GM12878 (cell line): ENCODE measurements at regions not wholly inside any gene's neighbourhood (a gene's known extent, or its start where the extent isn't known, plus 50 kb on each side); places are given as distances from the start of the nearest gene placed in this dataset.

Experiments used
- ATAC-seq: fragments of 200-7000 bp; cut with Tn5 transposase; 3 replicates; pipeline ENCODE4 v1.9.1; 2020; ENCODE audit warnings: mild to moderate bottlenecking, moderate library complexity
- BruUV-seq: library from RNA; stranded (reverse); fragments of 400-500 nt; replicated peaks from 2 replicates; lab custom pipeline; 2021; lab: Mats Ljungman, UMichigan
- CTCF ChIA-PET: fragments of 300-600 bp; sonication (Branson Sonifier 250); formaldehyde crosslinking; extraction: SDS; loops from one replicate; lab custom pipeline; 2021; ENCODE audit warnings: inconsistent platforms; lab: Yijun Ruan, JAX
- POLR2A ChIA-PET: fragments of 350-600 bp; formaldehyde crosslinking; extraction: SDS; loops from one replicate; lab custom pipeline; 2021; ENCODE audit warnings: inconsistent platforms; lab: Charles Lee
- RAD21 ChIA-PET: fragments of 300-600 bp; sonication (Branson Sonifier 250); formaldehyde crosslinking; loops from one replicate; lab custom pipeline; 2023; ENCODE audit warnings: antibody characterized with exemption; ENCODE audit not compliant: unreplicated experiment; lab: Charles Lee
- SMC1A ChIA-PET: fragments of 300-600 bp; sonication (Branson Sonifier 250); formaldehyde crosslinking; loops from one replicate; lab custom pipeline; 2023; ENCODE audit not compliant: unreplicated experiment, uncharacterized antibody; lab: Charles Lee
- DNase-seq: peaks from one replicate; pipeline ENCODE4 v3.0.0-alpha.2; 2011; ENCODE audit warnings: low read depth, low spot score
- FAIRE-seq: peaks from 3 replicates; lab custom pipeline; 2011; peaks lifted over from hg19 to GRCh38; lab: Jason Lieb, UNC
- H2AFZ ChIP-seq: 2 replicates; pipeline ENCODE4 v1.6.0; 2011; ENCODE audit warnings: low read depth, low read length, control low read depth; ENCODE audit not compliant: control insufficient read depth
- H3K27ac ChIP-seq: 2 replicates; pipeline ENCODE4 v1.5.1; 2011; ENCODE audit warnings: control low read depth; ENCODE audit not compliant: control insufficient read depth, insufficient read depth
- H3K27me3 ChIP-seq, 2 experiments: replicated peaks in 1 of 2; 2 replicates each; pipeline versions ENCODE4 v1.6.0 to v1.6.1; 2011; ENCODE audit warnings: low read length in 1 of 2; ENCODE audit not compliant: control insufficient read depth in 2 of 2, insufficient read depth in 2 of 2
- H3K36me3 ChIP-seq, 2 experiments: 2 replicates each; pipeline ENCODE4 v1.5.1; 2011; ENCODE audit warnings: low read length in 1 of 2; ENCODE audit not compliant: control insufficient read depth in 2 of 2, insufficient read depth in 2 of 2
- H3K4me1 ChIP-seq: 2 replicates; pipeline ENCODE4 v1.6.1; 2011; ENCODE audit warnings: mild to moderate bottlenecking, low read length, moderate library complexity, mixed read lengths; ENCODE audit not compliant: control insufficient read depth, insufficient read depth
- H3K4me2 ChIP-seq: 2 replicates; pipeline ENCODE4 v1.6.0; 2011; ENCODE audit warnings: control low read depth; ENCODE audit not compliant: control insufficient read depth, insufficient read depth
- H3K4me3 ChIP-seq: fragments of 200-600 bp; sonication (generic); 2 replicates; pipeline ENCODE4 v1.5.1; 2016
- H3K79me2 ChIP-seq: 2 replicates; pipeline ENCODE4 v1.6.0; 2011; ENCODE audit warnings: low read length; ENCODE audit not compliant: control insufficient read depth, insufficient read depth
- H3K9ac ChIP-seq: 2 replicates; pipeline ENCODE4 v1.8.0; 2011; ENCODE audit warnings: low read length, control low read depth, mixed read lengths; ENCODE audit not compliant: control insufficient read depth, insufficient read depth
- H3K9me3 ChIP-seq: replicated peaks from 3 replicates; pipeline ENCODE4 v1.5.1; 2011; ENCODE audit warnings: mild to moderate bottlenecking, low read length; ENCODE audit not compliant: control insufficient read depth, insufficient read depth
- H4K20me1 ChIP-seq: 2 replicates; pipeline ENCODE4 v1.6.0; 2011; ENCODE audit not compliant: control insufficient read depth, insufficient read depth
- CBFB ChIP-seq: IDR thresholded peaks from 2 replicates; pipeline ENCODE4 v1.6.1; 2016; ENCODE audit warnings: antibody characterized with exemption, low read depth
- HDGF ChIP-seq: fragments of 450-650 bp; IDR thresholded peaks from 2 replicates; pipeline ENCODE4 v1.6.1; 2016; ENCODE audit warnings: antibody characterized with exemption
- LARP7 ChIP-seq: fragments of 450-650 bp; IDR thresholded peaks from 2 replicates; pipeline ENCODE4 v1.6.1; 2017; ENCODE audit warnings: mild to moderate bottlenecking
- NRF1 ChIP-seq: conservative IDR thresholded peaks from 2 replicates; pipeline ENCODE4 v1.6.1; 2011; ENCODE audit warnings: mild to moderate bottlenecking, low read depth, low read length, improper control_type of control experiment
- SREBF2 ChIP-seq: IDR thresholded peaks from 2 replicates; pipeline ENCODE4 v1.6.1; 2012; ENCODE audit warnings: mild to moderate bottlenecking, low read length
- TARDBP ChIP-seq: IDR thresholded peaks from 2 replicates; pipeline ENCODE4 v1.6.1; 2016; ENCODE audit warnings: borderline replicate concordance
- TCF7 ChIP-seq: IDR thresholded peaks from 2 replicates; pipeline ENCODE4 v1.6.1; 2014; ENCODE audit warnings: antibody characterized with exemption, borderline replicate concordance
- WGBS: methylation state at CpG from one replicate; pipeline ENCODE4 v1.1.6; 2016; ENCODE audit warnings: low lambda C conversion rate; ENCODE audit not compliant: insufficient replicate concordance, insufficient coverage; ENCODE audit errors: missing lambda C conversion rate; 5-methylcytosine and 5-hydroxymethylcytosine counted together
- in situ Hi-C: fragments of 300-500 bp; cut with MboI; formaldehyde crosslinking; loops from 9 replicates; pipeline ENCODE4 v1.14.3; 2018; ENCODE audit warnings: mixed read lengths
- intact Hi-C: fragments of 100-400 bp; cut with micrococcal nuclease; formaldehyde crosslinking; loops from one replicate; pipeline ENCODE4 v1.14.2; 2022; ENCODE audit not compliant: unreplicated experiment
- TF ChIP-seq, protein P1 (sequence below): fragments of 150-350 bp; IDR thresholded peaks from 2 replicates; pipeline ENCODE4 v1.6.1; 2016; ENCODE audit warnings: low read depth, low read length
- TF ChIP-seq, protein P2 (sequence below): fragments of 150-350 bp; IDR thresholded peaks from 2 replicates; pipeline ENCODE4 v1.6.1; 2014; ENCODE audit warnings: mild to moderate bottlenecking, low read depth, low read length
- TF ChIP-seq, protein P3 (sequence below): IDR thresholded peaks from 2 replicates; pipeline ENCODE4 v1.6.1; 2012; ENCODE audit warnings: mild to moderate bottlenecking, low read depth, low read length

DNA sequence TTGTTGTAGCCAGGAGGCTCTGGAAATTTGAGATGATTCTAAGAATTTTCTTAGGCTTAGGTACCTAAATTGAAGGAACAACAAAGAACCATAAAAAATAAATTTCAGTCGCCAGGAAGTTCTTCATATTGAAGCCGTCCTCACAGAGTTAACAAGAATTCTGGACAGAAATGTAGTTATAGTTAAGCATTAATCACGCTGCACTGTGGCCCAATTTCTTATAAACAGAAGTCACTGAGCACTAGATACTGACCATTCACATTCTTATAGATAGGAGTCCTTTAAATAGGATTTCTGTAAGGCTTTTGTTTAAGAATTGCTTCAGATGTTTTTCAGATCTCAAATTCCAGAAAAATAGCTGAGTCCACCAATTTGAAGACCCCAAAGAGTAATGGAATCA, 256.2 kb upstream of the PITRM1 start:
- Histone ChIP-seq H3K9me3 (no peaks in the 10 kb centered on the region; the same call in 2 of the 3 replicates), H3K79me2 (no peaks in the 10 kb centered on the region), H4K20me1 (no peaks in the 10 kb centered on the region), H3K9ac (no peak overlapping the region), H3K4me3 (no peak overlapping the region), H2AFZ (no peak overlapping the region), H3K4me2 (no peak overlapping the region), H3K27ac (no peak overlapping the region), H3K27me3 (no peaks in the 10 kb centered on the region; a peak in 1 of 4 replicates), H3K36me3 (no peaks in the 10 kb centered on the region), H3K4me1 (no peaks in the 10 kb centered on the region)
- intact Hi-C loops (no loop called here), in situ Hi-C loops (no loop called here)
- SMC1A ChIA-PET, result no interaction called here
- CTCF ChIA-PET, result no interaction called here
- DNase-seq, result no peak
- ATAC-seq, result no peak
- RAD21 ChIA-PET, result no interaction called here
- POLR2A ChIA-PET, result no interaction called here
- 49% methylated on average over 3 of the region's 3 CpGs for WGBS
- no peak for TF ChIP-seq HDGF
- no TSS peak for BruUV-seq
- no peak for FAIRE-seq

DNA sequence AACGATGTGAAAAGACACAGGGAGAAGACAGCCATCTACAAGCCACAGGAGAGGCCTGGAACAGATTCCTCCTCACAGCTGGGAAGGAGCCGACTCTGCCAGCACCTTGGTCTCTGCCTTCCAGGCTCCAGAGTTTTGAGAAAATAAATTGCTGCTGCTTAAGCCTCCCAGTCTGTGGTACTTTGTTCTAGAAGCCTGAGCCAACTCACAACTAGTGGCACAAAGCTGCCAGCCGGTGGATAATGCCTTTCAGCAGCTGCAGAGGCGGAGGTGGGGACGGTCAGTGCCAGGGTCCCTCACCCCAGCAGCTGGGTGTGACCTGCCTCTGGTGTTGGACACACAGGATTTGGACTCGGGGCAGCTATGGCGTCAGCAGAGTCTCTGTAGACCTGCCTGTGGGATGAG, 255.4 kb upstream of the PITRM1 start:
- POLR2A ChIA-PET, result no interaction called here
- ATAC-seq (no peak), FAIRE-seq (no peak), DNase-seq (no peak)
- RAD21 ChIA-PET, result no interaction called here
- Histone ChIP-seq H3K4me3 (no peak overlapping the region), H3K27me3 (no peaks in the 10 kb centered on the region; a peak in 1 of 4 replicates), H4K20me1 (no peaks in the 10 kb centered on the region), H3K9ac (no peak overlapping the region), H3K4me1 (no peaks in the 10 kb centered on the region), H3K9me3 (no peaks in the 10 kb centered on the region; the same call in 2 of the 3 replicates), H2AFZ (no peak overlapping the region), H3K4me2 (no peak overlapping the region), H3K27ac (no peak overlapping the region), H3K36me3 (no peaks in the 10 kb centered on the region), H3K79me2 (no peaks in the 10 kb centered on the region)
- WGBS, result 19% methylated on average over 7 of the region's 7 CpGs
- intact Hi-C loops, result no loop called here
- SMC1A ChIA-PET, result no interaction called here
- in situ Hi-C loops, result no loop called here
- CTCF ChIA-PET, result no interaction called here
- BruUV-seq, result no TSS peak
- TF ChIP-seq LARP7 (no peak), TCF7 (no peak), NRF1 (no peak), SREBF2 (no peak), TARDBP (no peak), CBFB (no peak)
- TF ChIP-seq, protein P1, sequence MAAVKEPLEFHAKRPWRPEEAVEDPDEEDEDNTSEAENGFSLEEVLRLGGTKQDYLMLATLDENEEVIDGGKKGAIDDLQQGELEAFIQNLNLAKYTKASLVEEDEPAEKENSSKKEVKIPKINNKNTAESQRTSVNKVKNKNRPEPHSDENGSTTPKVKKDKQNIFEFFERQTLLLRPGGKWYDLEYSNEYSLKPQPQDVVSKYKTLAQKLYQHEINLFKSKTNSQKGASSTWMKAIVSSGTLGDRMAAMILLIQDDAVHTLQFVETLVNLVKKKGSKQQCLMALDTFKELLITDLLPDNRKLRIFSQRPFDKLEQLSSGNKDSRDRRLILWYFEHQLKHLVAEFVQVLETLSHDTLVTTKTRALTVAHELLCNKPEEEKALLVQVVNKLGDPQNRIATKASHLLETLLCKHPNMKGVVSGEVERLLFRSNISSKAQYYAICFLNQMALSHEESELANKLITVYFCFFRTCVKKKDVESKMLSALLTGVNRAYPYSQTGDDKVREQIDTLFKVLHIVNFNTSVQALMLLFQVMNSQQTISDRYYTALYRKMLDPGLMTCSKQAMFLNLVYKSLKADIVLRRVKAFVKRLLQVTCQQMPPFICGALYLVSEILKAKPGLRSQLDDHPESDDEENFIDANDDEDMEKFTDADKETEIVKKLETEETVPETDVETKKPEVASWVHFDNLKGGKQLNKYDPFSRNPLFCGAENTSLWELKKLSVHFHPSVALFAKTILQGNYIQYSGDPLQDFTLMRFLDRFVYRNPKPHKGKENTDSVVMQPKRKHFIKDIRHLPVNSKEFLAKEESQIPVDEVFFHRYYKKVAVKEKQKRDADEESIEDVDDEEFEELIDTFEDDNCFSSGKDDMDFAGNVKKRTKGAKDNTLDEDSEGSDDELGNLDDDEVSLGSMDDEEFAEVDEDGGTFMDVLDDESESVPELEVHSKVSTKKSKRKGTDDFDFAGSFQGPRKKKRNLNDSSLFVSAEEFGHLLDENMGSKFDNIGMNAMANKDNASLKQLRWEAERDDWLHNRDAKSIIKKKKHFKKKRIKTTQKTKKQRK, result no peak
- TF ChIP-seq, protein P2, sequence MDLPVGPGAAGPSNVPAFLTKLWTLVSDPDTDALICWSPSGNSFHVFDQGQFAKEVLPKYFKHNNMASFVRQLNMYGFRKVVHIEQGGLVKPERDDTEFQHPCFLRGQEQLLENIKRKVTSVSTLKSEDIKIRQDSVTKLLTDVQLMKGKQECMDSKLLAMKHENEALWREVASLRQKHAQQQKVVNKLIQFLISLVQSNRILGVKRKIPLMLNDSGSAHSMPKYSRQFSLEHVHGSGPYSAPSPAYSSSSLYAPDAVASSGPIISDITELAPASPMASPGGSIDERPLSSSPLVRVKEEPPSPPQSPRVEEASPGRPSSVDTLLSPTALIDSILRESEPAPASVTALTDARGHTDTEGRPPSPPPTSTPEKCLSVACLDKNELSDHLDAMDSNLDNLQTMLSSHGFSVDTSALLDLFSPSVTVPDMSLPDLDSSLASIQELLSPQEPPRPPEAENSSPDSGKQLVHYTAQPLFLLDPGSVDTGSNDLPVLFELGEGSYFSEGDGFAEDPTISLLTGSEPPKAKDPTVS, result no peak
- TF ChIP-seq, protein P3, sequence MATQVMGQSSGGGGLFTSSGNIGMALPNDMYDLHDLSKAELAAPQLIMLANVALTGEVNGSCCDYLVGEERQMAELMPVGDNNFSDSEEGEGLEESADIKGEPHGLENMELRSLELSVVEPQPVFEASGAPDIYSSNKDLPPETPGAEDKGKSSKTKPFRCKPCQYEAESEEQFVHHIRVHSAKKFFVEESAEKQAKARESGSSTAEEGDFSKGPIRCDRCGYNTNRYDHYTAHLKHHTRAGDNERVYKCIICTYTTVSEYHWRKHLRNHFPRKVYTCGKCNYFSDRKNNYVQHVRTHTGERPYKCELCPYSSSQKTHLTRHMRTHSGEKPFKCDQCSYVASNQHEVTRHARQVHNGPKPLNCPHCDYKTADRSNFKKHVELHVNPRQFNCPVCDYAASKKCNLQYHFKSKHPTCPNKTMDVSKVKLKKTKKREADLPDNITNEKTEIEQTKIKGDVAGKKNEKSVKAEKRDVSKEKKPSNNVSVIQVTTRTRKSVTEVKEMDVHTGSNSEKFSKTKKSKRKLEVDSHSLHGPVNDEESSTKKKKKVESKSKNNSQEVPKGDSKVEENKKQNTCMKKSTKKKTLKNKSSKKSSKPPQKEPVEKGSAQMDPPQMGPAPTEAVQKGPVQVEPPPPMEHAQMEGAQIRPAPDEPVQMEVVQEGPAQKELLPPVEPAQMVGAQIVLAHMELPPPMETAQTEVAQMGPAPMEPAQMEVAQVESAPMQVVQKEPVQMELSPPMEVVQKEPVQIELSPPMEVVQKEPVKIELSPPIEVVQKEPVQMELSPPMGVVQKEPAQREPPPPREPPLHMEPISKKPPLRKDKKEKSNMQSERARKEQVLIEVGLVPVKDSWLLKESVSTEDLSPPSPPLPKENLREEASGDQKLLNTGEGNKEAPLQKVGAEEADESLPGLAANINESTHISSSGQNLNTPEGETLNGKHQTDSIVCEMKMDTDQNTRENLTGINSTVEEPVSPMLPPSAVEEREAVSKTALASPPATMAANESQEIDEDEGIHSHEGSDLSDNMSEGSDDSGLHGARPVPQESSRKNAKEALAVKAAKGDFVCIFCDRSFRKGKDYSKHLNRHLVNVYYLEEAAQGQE, result no peak
